NCI-H524 treated with DMSO at 0.1 percent for 48 hours (cell line): ENCODE measurements at regions not wholly inside any gene's neighbourhood (a gene's known extent, or its start where the extent isn't known, plus 50 kb on each side); places are given as distances from the start of the nearest gene placed in this dataset.
"Not testable (repeated sequence)": the region's sequence is repeated elsewhere in the genome, so short reads cannot be mapped to it uniquely, and the experiment has no call there.

Experiments
- DNase-seq: peaks from one replicate; lab custom pipeline; 2025; lab: John Stamatoyannopoulos, UW

DNA sequence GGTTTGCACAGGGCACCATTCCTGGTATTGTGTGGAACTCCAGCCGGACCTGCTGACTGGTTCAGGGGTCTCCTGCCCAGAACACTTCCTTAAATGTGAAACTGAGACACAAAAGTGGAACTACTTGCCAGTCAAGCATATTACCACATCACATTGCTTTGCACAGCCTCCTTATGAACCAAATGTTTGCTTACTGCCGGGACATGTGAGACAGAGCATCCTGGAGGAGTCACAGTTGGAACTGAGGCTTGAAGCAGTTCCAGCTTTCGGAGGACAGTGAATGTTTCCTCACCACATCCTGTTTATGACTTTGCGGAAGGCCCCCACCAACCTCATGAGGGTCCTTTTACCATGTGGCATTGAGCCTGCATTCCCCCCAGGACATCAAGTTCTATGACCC, 105.8 kb upstream of the ARHGAP42 start:
- DNase-seq, result no peak

DNA sequence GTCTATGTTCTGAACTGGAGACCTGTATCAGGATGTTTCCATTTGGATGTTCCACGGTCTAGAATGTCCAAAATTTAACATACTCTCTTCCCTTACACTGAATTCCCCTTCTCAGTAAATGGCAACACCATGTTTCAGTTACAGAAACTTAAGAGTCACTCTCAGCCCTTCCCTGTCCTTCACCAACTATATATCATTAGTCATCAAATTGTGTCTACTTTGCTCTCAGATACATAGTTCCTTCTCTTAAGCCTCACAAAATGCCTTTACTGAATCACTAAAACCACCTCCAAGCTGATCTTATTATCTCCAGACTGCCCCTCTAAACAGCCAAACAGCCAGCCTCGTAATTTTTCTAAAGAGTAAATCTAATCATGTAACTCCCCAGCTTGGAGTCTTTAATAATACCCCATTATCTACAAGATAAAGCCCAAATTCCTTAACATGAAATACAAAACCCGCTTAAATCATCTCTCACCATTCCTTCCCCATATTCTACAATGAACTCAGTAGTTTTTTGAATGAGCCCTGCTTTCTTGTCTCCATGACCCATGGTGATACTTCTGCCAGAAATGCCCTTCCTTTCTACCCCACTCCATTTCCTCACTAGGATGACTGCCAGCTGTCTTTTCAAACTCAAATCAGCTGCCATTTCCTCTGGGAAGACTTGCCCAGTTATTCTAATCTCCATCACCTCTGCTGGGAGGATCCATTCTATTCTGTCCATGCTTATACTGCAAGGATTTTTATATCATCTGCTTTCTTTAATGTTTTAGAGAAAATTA, 102.7 kb upstream of the ARHGAP42 start:
- no peak for DNase-seq

DNA sequence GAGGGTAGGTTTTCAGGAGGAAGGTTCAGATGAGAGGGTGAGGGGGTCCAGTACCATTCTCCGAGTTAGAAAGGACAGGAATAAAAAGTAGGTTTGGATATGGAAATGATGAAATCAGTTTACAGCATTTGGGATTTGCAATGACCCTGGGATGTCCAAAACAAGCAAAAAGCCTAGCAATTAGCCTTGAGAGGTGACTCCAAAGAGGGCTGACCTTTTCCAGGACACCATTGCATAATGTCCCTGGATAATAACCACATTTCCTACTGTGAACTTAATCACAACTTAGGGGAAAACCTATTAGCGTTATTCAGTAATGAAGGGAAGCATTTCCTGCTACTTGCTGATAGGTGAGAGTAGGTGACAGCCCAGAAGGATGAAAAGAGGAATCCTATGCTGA, 101.4 kb upstream of the ARHGAP42 start:
- DNase-seq, result no peak

DNA sequence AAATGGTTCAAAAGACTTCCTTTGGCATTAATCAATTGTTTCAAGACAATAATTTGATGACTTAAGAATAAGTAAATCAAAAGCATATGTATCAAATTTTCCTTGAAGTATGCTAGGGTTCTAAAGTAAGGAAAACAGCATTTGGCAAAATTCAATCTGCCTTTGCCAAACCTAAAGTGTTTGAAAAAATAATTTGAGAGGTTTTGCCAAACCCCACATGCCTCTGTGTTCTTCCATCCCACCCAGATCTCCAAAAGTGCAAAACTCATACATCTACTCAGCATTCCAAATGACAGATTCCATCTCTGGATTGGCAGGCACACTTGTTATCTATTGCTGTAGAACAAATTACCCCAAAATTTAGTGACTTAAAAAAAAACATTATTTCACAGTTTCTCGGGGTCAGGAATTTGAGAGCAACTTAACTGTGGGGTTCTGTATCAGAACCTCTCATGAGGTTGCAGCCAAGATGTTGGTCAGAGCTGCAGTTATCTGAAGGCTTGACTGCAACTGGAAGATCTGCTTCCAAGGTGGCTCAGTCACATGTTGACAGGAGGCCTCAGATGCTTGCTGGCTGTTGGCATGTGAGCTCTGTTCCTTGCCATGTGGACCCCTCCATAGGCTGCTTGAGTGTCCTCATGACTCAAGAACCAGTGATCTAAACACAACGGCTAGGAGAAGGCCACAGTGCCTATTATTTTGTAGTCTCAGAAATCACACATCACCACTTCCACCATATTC, 100.6 kb upstream of the ARHGAP42 start:
- no peak for DNase-seq

DNA sequence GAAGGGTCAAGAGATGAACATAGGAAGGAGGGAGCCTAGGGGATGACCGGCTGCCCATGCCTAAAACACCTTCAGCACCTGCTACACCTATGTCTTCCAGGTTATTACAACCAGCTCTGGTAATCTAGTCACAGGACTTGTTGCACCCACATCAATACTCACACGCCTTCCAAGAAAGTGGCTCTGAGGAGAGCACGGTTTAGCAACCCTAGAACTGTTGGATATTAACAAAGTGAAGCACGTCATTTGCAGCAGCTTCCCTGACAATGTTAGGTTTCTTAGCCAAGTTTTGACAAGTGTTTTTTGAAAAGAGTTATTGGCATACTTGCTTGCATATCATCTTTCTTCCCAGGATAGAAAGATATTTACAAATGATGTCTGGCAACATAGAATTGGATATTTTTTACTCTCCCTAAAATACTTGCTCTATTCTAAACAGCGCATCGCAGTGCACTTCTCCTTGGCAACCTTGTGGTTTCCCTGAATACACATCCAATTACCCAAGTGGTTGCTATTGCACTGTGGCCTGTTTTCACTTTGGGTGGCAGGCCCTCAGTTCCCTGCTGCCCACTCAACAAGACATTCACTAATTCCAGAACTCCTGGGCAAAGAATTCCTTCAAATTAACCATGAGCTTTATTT, 94.3 kb upstream of the ARHGAP42 start:
- DNase-seq, result peak; percentile 47

DNA sequence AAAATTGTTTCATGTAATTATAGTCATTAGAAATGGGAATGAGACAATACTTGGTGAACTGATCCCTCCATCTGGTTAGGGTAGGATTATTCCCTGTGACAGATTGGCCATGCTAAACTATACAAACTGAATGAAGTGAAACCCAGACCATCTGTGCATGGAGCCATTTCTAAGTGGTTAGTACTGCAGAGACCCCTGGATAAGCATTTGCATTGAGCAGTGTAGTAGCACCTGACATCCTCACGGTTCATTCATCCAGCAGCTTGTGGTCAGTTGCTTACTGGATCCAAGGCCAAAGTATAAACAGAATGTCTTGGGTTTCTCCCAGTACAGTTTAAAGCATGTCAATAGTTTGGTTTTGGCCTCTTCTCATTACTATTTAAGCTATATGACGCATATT, 93.8 kb upstream of the ARHGAP42 start:
- DNase-seq, result peak; percentile 97

DNA sequence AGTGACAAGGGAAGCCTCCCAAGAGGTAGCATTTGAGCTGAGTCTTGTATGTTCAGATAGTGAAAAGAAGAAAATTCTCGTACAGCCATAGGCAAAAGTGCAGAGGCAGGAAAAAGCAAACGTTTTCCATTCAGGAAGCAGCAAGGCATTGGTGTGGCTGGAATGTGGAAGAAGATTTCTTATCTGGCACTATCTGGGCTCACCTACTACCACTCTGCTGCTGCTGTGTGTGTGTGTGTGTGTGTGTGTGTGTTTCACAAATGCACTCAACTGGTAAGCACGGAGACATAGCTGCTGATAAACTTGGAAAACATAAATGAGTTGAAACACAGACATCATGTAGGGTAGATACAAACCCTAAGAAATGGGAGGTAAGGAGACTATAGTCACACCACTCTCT, 92.8 kb upstream of the ARHGAP42 start:
- DNase-seq, result no peak

DNA sequence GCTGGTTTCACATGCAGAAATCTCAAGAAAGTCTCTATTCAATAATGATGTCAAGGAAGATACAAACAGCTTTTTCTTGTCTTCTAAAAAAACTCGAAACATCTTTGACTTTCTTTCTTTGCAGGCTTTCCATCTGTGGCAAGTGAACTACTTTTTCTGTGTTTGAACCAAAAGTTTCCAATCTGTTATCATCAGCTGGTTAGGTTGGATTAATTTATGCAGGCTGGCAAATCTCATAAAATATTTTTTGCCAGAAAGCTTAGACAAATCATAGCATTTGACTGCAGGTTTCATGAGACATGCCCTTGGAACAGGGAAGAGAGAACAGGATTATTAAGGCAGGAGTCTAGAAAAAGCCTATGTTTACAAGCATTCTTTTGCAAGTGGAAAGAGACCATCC, 86.1 kb upstream of the ARHGAP42 start:
- DNase-seq, result no peak

DNA sequence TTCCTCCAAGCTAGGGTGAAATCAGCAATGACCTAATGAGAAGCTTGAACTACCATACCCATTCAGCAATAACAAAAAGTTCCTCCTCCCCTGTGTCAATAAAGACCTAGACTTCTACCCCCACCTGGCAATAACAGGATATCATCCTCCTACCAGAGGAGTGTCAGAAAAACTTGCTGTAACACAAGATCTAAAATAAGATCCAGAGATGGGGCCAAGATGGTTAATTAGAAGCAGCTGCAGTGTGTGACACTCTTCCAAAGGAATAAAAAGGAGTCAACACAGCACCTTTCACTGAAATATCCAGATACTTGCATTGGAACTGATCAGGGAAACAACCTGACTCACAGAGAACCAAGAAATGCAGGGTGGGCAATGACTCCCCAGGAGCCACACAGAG, 84.4 kb upstream of the ARHGAP42 start:
- no peak for DNase-seq

DNA sequence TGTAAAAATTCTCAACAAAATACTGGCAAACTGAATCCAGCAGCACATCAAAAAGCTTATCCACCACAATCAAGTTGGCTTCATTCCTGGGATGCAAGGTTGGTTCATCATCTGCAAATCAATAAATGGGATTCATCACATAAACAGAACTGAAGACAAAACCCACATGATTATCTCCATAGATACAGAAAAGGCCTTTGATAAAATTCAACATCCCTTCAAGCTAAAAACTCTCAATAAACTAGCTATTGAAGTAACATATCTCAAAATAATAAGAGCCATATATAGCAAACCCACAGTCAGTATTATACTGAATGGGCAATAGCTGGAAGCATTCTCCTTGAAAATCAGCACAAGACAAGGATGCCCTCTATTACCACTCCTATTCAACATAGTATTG, 79.3 kb upstream of the ARHGAP42 start:
- not testable (repeated sequence) for DNase-seq

DNA sequence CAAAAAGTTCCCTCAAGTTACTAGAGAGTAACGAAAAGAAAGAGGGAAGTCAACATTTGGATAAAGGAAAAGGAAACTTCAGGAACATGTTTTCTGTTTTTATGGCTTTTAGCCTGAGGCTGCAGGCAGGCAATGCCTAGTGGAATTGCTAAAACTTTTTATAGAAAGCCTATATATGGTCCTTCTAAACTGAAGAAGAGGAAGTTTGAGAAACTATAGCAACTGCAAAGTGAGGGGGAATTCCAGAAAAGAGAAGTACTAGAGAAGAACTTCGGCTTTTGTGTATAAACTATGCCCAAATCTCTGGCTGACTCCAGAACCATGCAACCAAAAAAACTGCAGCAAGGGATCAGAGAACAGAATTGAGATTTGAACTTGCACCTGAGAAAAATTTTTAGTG, 74.3 kb upstream of the ARHGAP42 start:
- DNase-seq, result no peak

DNA sequence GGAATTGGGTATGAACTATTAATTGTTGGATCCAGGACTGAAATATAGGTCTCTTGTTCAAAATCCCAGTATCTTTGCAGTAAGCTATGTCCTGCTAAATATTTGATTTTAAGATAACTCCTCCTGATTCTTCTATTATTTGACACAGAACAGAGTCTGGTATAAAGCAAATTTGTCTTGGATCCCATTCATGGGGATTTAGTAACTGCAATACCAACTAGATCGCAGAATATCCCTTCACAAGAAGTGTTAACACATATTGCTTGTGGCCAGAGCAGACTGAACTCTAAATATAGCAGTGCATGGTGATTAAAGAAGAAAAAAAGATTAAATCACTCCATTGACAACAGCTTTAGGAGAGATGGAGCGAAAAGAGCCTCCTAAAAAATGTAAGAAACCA, 68.2 kb upstream of the ARHGAP42 start:
- DNase-seq, result no peak

DNA sequence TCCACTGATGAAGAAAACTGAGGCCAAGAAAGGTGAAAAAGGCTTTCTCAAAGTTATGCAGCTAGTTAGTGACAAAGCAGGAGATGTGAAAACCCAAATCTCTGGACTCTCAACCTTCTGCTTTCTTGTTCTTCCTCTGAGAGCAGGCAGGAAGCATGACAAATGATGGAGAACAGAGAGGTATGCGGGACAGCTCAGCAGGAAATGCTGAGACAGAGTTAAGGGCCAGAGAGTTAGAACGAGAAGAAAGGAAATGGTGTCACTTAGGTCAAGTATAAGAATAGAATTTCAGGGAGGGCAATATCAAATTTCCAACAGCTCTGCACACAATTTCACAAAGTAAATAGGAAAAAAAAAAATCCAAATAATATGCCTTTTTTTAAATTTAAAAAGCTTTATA, 67.6 kb upstream of the ARHGAP42 start:
- no peak for DNase-seq

DNA sequence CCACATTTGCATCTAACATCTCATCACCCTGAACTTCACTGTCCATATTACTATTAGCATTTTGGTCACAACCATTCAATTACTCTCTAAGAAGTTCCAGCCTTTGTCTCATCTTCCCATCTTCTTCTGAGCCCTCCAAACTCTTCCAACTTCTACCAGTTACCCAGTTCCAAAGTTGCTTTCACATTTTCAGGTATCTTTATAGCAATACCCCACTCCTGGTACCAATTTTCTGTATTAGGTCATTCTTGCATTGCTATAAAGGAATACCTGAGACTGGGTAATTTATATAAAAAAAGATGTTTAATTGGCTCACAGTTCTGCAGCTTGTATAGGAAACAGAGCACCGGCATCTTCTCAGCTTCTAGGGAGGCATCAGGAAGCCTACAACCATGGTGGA, 64.7 kb upstream of the ARHGAP42 start:
- no peak for DNase-seq

DNA sequence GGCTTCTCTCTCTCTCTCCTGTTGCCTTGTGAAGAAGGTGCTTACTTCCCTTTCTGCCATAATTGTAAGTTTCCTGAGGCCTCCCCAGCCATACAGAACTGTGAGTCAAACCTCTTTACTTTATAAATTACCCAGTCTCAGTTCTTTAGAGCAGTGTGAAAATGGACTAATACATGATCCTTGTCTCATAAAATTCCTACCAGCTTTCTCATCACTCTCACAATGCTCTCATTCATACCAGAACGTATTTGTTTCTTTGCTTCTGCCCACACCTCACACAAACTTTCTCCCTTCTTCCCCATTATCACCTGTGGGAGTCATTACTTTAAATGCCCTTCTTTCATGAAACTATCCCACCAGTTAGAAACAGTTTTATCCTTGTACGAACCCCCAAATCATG, 62.7 kb upstream of the ARHGAP42 start:
- DNase-seq, result no peak

DNA sequence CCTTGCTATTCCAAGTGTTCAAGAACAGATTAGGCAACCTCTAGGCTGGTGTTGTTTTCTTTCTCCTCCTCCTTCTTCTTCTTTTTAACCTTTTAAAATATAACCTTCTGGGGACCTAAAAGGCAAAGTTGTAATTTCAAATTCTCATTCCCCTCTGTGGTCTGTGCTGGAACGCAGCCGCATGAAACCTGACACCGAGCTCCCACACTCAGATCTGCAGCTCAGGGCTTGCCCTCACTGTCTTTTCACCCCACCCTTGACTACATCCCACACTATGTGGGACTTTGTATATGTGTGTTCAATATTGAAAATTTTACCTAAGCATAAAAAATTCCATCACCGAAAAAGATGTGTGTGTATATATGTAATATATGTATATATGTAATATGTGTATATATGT, 62.0 kb upstream of the ARHGAP42 start:
- no peak for DNase-seq

DNA sequence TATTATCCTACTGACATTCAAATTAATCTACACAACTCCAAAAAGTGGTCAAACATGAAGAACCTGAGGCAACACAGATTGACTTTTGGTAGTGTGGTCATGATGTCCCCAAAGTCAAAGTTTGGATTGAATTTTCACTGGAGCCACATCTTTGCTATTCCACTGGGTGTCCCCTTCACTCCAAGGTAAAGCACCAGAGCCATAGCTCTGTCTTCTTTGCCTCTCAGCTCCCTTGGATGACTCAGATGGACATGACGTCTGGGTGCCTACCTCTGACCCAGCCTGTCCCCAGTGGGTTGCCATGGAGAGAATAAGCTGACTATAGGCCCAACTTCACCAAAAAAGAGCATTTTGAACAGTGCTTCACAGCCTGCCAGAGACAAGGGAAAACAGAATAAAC, 57.4 kb upstream of the ARHGAP42 start:
- no peak for DNase-seq

DNA sequence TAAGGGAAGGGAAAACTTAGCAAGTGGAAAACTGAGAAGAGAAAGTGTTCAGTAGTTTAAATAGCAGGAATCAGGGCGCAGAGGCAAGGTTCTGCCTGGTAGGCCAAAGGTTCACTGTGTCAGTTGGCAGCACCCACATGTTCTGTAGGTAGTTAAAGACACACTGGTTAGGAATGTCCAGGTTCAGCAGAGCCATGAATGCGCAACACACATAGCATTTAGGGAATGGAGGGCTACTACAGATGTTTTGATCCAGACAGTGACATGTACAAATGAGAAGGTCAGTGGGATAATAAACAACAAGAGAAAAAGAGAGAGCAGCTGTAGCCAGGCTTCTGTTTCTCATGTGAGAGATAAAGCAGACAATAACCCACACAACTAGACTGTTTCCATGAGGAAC, 56.2 kb upstream of the ARHGAP42 start:
- no peak for DNase-seq

DNA sequence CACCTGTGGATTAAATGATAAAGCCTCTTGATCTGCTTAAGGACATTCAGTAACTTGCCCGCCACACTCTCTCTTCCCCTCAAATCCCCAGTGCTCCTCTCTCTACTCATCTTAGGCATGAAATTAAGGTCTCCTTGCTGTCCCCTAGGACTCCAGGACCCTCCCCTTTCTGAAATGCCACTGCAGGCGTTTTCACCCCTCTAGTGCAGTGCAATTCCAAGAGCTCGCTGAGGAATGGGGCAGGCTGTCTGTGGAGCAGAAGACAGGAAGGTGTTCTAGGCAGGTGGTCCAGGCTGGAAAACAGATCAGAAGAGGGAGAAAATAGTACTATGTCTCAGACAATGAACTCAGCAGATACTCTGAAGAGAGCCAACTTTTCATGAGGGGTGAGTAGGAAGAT, 55.8 kb upstream of the ARHGAP42 start:
- no peak for DNase-seq

DNA sequence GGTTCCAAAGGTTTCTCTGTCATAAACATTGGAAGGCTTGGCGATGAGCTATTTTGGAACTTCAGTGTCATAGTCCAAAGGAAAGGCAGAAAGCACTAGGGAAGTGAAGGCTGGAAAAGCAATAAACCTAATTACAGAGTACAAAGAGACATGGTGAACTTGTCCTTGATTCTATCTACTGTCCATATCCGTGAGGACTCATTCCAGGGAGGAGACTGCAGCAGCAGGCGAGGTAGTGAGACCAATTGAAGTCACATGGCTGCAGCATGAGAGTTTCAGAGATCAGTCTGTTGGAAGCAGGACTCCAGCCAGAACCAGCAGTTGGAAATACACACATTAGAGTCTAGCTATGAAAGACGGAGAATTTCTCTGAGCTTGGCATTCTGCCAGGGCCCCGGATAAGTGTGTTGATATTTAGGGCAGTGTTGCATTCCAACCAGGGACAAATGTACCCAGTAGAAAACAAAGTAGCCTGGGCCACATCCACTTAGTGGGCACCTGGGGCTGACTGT, 54.1 kb upstream of the ARHGAP42 start:
- DNase-seq, result no peak

DNA sequence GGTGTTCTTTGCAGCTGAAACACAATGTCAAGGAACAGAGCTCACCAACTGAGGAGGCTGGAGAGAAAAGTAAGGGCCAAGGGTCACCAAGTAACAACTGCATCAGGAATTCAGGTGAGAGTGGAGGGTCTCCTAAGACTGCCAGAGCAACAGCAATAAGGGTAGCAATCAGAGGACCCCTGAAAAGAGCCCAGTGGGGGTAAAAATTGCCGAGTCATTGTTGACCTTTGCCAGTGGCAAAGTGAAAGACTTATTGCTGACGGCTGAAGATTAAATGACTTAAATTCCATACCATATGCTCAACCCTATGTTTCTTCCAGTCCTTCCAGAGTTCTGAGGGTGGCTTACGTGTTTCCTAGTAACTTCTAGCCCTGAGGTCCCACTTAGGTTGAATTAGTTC, 51.9 kb upstream of the ARHGAP42 start:
- peak; percentile 48 for DNase-seq

DNA sequence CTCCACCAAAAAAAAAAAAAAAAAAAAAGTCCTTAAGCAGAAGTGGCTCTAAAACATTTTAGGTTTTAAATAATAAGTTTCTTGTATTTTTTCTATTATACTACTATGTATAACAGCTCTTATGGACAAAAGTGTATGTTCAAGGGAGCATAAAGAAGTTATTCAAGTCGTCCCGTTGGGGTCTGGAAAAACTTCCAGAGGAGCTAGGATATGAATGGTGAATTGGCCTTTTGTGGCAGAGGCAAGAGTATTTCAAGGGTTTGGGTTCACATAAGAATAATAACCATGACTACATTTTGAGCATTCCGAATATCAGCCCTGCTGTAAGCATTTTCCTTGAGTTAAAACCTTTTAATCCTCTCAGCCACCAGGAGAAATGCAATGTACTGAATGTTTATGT, 50.6 kb upstream of the ARHGAP42 start:
- no peak for DNase-seq
